Suprapubic skin (tissue), 3 donors: ENCODE measurements at regions not wholly inside any gene's neighbourhood (a gene's known extent, or its start where the extent isn't known, plus 50 kb on each side); places are given as distances from the start of the nearest gene placed in this dataset.

ENCODE experiments used
- CTCF ChIP-seq, 2 donors: fragments of 200-600 bp in 1 of 2; fragments of 450-650 bp in 1 of 2; sonication (generic) in 1 of 2; IDR thresholded peaks; one replicate each; pipeline ENCODE4 v1.5.1; 2016 to 2019; ENCODE audit warnings: antibody characterized with exemption in 2 of 2, mild to moderate bottlenecking in 1 of 2, moderate library complexity in 1 of 2
- EP300 ChIP-seq: sonication (generic); formaldehyde crosslinking; IDR thresholded peaks from one replicate; pipeline ENCODE4 v1.6.1; 2017; ENCODE audit warnings: antibody characterized with exemption
- POLR2A ChIP-seq, 2 donors: fragments of 450-650 bp; IDR thresholded peaks; one replicate each; pipeline ENCODE4 v1.6.1; 2017; ENCODE audit warnings: antibody characterized with exemption in 2 of 2, mild to moderate bottlenecking in 2 of 2, moderate library complexity in 2 of 2

GRCh38 chr10:57818522-57818921 is 449.2 kb downstream of the IPMK start:
- TF ChIP-seq EP300 (no peak), CTCF (IDR thresholded peaks at IDR 0.05) (no peak), POLR2A (IDR thresholded peaks at IDR 0.05) (no peak)
